SJCRH30 (cell line): ENCODE measurements at regions not wholly inside any gene's neighbourhood (a gene's known extent, or its start where the extent isn't known, plus 50 kb on each side); places are given as distances from the start of the nearest gene placed in this dataset.
A peak's percentile ranks its signal among the peaks of the same experiment; 100 is the strongest.
"Not testable (repeated sequence)": the region's sequence is repeated elsewhere in the genome, so short reads cannot be mapped to it uniquely, and the experiment has no call there.

Experiments used
- DNase-seq, 2 experiments: peaks; one replicate each; pipeline ENCODE4 v3.0.0-alpha.2; 2015 to 2020
- H3K27ac ChIP-seq: fragments of 250-450 bp; sonication (Bioruptor Pico); 2 replicates; pipeline ENCODE4 v1.5.1; 2020; ENCODE audit warnings: mild to moderate bottlenecking, moderate library complexity
- H3K27me3 ChIP-seq: fragments of 250-450 bp; sonication (Bioruptor Pico); 2 replicates; pipeline ENCODE4 v1.5.1; 2020; ENCODE audit warnings: mild to moderate bottlenecking, moderate library complexity
- H3K36me3 ChIP-seq: fragments of 250-450 bp; sonication (Bioruptor Pico); 2 replicates; pipeline ENCODE4 v1.5.1; 2020; ENCODE audit warnings: mild to moderate bottlenecking, moderate library complexity
- H3K4me1 ChIP-seq: fragments of 250-450 bp; sonication (Bioruptor Pico); 2 replicates; pipeline ENCODE4 v1.5.1; 2020; ENCODE audit warnings: mild to moderate bottlenecking, moderate library complexity
- H3K4me3 ChIP-seq: fragments of 250-450 bp; sonication (Bioruptor Pico); 2 replicates; pipeline ENCODE4 v1.5.1; 2020; ENCODE audit warnings: mild to moderate bottlenecking, moderate library complexity
- H3K9me3 ChIP-seq: fragments of 250-450 bp; sonication (Bioruptor Pico); replicated peaks from 2 replicates; pipeline ENCODE4 v1.5.1; 2020; ENCODE audit warnings: mild to moderate bottlenecking, moderate library complexity

GRCh38 chr4:101458473-101458872 is 111.1 kb upstream of the PPP3CA start:
- no peaks in the 10 kb centered on the region for H3K27me3 ChIP-seq

GRCh38 chr4:101451086-101451485 is 103.8 kb upstream of the PPP3CA start:
- Histone ChIP-seq H3K36me3 (no peaks in the 10 kb centered on the region), H3K9me3 (no peaks in the 10 kb centered on the region; the same call in 1 of the 2 replicates), H3K4me3 (no peak overlapping the region), H3K27ac (no peak overlapping the region), H3K27me3 (no peaks in the 10 kb centered on the region), H3K4me1 (no peaks in the 10 kb centered on the region)
- DNase-seq: no peak

More at GRCh38 chr4:101458473-101458872, 111.1 kb upstream of the PPP3CA start:
- Histone ChIP-seq H3K4me3 (no peak overlapping the region), H3K27ac (no peak overlapping the region), H3K36me3 (no peaks in the 10 kb centered on the region), H3K4me1 (no peaks in the 10 kb centered on the region), H3K9me3 (no peaks in the 10 kb centered on the region; the same call in 1 of the 2 replicates)
- DNase-seq: no peak

GRCh38 chr4:101441446-101441845 is 94.1 kb upstream of the PPP3CA start:
- Histone ChIP-seq H3K4me1 (no peaks in the 10 kb centered on the region), H3K9me3 (no peaks in the 10 kb centered on the region), H3K27me3 (no peaks in the 10 kb centered on the region), H3K36me3 (no peaks in the 10 kb centered on the region), H3K4me3 (no peak overlapping the region), H3K27ac (no peak overlapping the region)
- no peak for DNase-seq

- H3K4me1 ChIP-seq: no peaks in the 10 kb centered on the region
- H3K27me3 ChIP-seq: no peaks in the 10 kb centered on the region
- no peaks in the 10 kb centered on the region for H3K9me3 ChIP-seq
- no peaks in the 10 kb centered on the region for H3K36me3 ChIP-seq
- no peak overlapping the region for H3K27ac ChIP-seq
- no peak for DNase-seq
- no peak overlapping the region for H3K4me3 ChIP-seq
Observed at GRCh38 chr4:101439926-101440325, 92.6 kb upstream of the PPP3CA start.

- H3K27ac ChIP-seq: no peak overlapping the region
- peak; percentile 40 to 59 for DNase-seq
Observed at GRCh38 chr4:101421386-101421785, 74.1 kb upstream of the PPP3CA start.

GRCh38 chr4:101420661-101421060 is 73.3 kb upstream of the PPP3CA start:
- Histone ChIP-seq H3K4me1 (peaks cover 8% of the 10 kb centered on the region; the same call in 1 of the 2 replicates), H3K27me3 (no peaks in the 10 kb centered on the region), H3K9me3 (no peaks in the 10 kb centered on the region), H3K36me3 (no peaks in the 10 kb centered on the region), H3K4me3 (no peak overlapping the region), H3K27ac (no peak overlapping the region)
- no peak for DNase-seq

More at GRCh38 chr4:101421386-101421785, 74.1 kb upstream of the PPP3CA start:
- no peaks in the 10 kb centered on the region for H3K36me3 ChIP-seq
- H3K27me3 ChIP-seq: no peaks in the 10 kb centered on the region
- H3K9me3 ChIP-seq: no peaks in the 10 kb centered on the region
- peaks cover 8% of the 10 kb centered on the region; the same call in 1 of the 2 replicates for H3K4me1 ChIP-seq
- no peak overlapping the region for H3K4me3 ChIP-seq

- no peak for DNase-seq
- H3K36me3 ChIP-seq: no peaks in the 10 kb centered on the region
- H3K9me3 ChIP-seq: no peaks in the 10 kb centered on the region
- H3K4me1 ChIP-seq: peaks cover 8% of the 10 kb centered on the region; the same call in 1 of the 2 replicates
- H3K4me3 ChIP-seq: no peak overlapping the region
- no peak overlapping the region for H3K27ac ChIP-seq
- no peaks in the 10 kb centered on the region for H3K27me3 ChIP-seq
Observed at GRCh38 chr4:101419336-101420135, 72.2 kb upstream of the PPP3CA start.

GRCh38 chr4:101418466-101418865 is 71.1 kb upstream of the PPP3CA start:
- Histone ChIP-seq H3K4me3 (no peak overlapping the region), H3K27me3 (no peaks in the 10 kb centered on the region), H3K27ac (no peak overlapping the region), H3K9me3 (no peaks in the 10 kb centered on the region), H3K36me3 (no peaks in the 10 kb centered on the region), H3K4me1 (peaks cover 8% of the 10 kb centered on the region; the same call in 1 of the 2 replicates)
- peak in 1 of 2 experiments; percentile 23 for DNase-seq

GRCh38 chr4:101418055-101418454 is 70.7 kb upstream of the PPP3CA start:
- Histone ChIP-seq H3K4me1 (peaks cover 8% of the 10 kb centered on the region; the same call in 1 of the 2 replicates), H3K27me3 (no peaks in the 10 kb centered on the region), H3K36me3 (no peaks in the 10 kb centered on the region), H3K9me3 (no peaks in the 10 kb centered on the region), H3K4me3 (no peak overlapping the region), H3K27ac (no peak overlapping the region)
- DNase-seq: no peak

GRCh38 chr4:101417046-101417445 is 69.7 kb upstream of the PPP3CA start:
- Histone ChIP-seq H3K4me1 (peaks cover 8% of the 10 kb centered on the region; the same call in 1 of the 2 replicates), H3K27ac (no peak overlapping the region), H3K36me3 (no peaks in the 10 kb centered on the region), H3K9me3 (no peaks in the 10 kb centered on the region), H3K4me3 (no peak overlapping the region), H3K27me3 (no peaks in the 10 kb centered on the region)
- DNase-seq: no peak

- Histone ChIP-seq H3K9me3 (no peaks in the 10 kb centered on the region), H3K36me3 (no peaks in the 10 kb centered on the region), H3K4me1 (peaks cover 5% of the 10 kb centered on the region; the same call in 1 of the 2 replicates), H3K27ac (no peak overlapping the region), H3K4me3 (no peak overlapping the region), H3K27me3 (no peaks in the 10 kb centered on the region)
- DNase-seq: no peak
Observed at GRCh38 chr4:101415962-101416361, 68.6 kb upstream of the PPP3CA start.

GRCh38 chr4:101414496-101414895 is 67.2 kb upstream of the PPP3CA start:
- Histone ChIP-seq H3K27ac (no peak overlapping the region), H3K36me3 (no peaks in the 10 kb centered on the region), H3K4me3 (no peak overlapping the region), H3K4me1 (0 out of 2 replicates have a peak, but pooled peaks cover 4% of the 10 kb centered on the region), H3K9me3 (no peaks in the 10 kb centered on the region), H3K27me3 (no peaks in the 10 kb centered on the region)
- no peak for DNase-seq

GRCh38 chr4:101411926-101412325 is 64.6 kb upstream of the PPP3CA start:
- no peak for DNase-seq
- H3K36me3 ChIP-seq: no peaks in the 10 kb centered on the region
- H3K27me3 ChIP-seq: no peaks in the 10 kb centered on the region
- no peak overlapping the region for H3K27ac ChIP-seq
- no peak overlapping the region for H3K4me3 ChIP-seq
- no peaks in the 10 kb centered on the region for H3K9me3 ChIP-seq
- no peaks in the 10 kb centered on the region for H3K4me1 ChIP-seq

GRCh38 chr4:101411281-101411910 is 64.1 kb upstream of the PPP3CA start:
- not testable (repeated sequence) for DNase-seq, H3K27me3 ChIP-seq, H3K4me1 ChIP-seq, H3K4me3 ChIP-seq, H3K9me3 ChIP-seq, H3K36me3 ChIP-seq, H3K27ac ChIP-seq

- H3K27ac ChIP-seq: no peak overlapping the region
- no peaks in the 10 kb centered on the region; the same call in 1 of the 2 replicates for H3K9me3 ChIP-seq
- no peaks in the 10 kb centered on the region for H3K36me3 ChIP-seq
- no peaks in the 10 kb centered on the region for H3K27me3 ChIP-seq
- DNase-seq: peak in 1 of 2 experiments; percentile 37
- peaks cover 7% of the 10 kb centered on the region; the same call in 1 of the 2 replicates for H3K4me1 ChIP-seq
- no peak overlapping the region for H3K4me3 ChIP-seq
Observed at GRCh38 chr4:101400096-101400495, 52.8 kb upstream of the PPP3CA start.
